H1 (cell line): ENCODE measurements at regions not wholly inside any gene's neighbourhood (a gene's known extent, or its start where the extent isn't known, plus 50 kb on each side); places are given as distances from the start of the nearest gene placed in this dataset.

Experiments
- CTCF ChIA-PET: fragments of 300-600 bp; sonication (Branson Sonifier 250); formaldehyde crosslinking; loops from one replicate; lab custom pipeline; 2021; ENCODE audit not compliant: partially characterized antibody; lab: Charles Lee
- POLR2A ChIA-PET: fragments of 300-600 bp; sonication (Branson Sonifier 250); formaldehyde crosslinking; loops from one replicate; lab custom pipeline; 2021; ENCODE audit warnings: inconsistent platforms; ENCODE audit not compliant: partially characterized antibody; lab: Charles Lee
- DNase-seq, 2 experiments: peaks; one replicate each; pipeline versions ENCODE4 v3.0.0 to v3.0.0-alpha.2; 2010 to 2022; ENCODE audit warnings: low spot score in 2 of 2, low read depth in 1 of 2, mixed read lengths in 1 of 2
- FAIRE-seq: peaks from 2 replicates; lab custom pipeline; 2011; peaks lifted over from hg19 to GRCh38; lab: Jason Lieb, UNC
- H2AFZ ChIP-seq: 2 replicates; pipeline ENCODE4 v1.8.1; 2012; ENCODE audit warnings: low read length, inconsistent platforms
- H2AK5ac ChIP-seq: 2 replicates; pipeline ENCODE4 v1.6.1; 2013; ENCODE audit warnings: low read depth, low read length
- H2BK120ac ChIP-seq: replicated peaks from 2 replicates; pipeline ENCODE3; 2013; ENCODE audit warnings: low read depth, low read length, inconsistent platforms
- H2BK12ac ChIP-seq: 2 replicates; pipeline ENCODE4 v1.6.1; 2013; ENCODE audit warnings: low read depth, low read length
- H2BK15ac ChIP-seq: 2 replicates; pipeline ENCODE4 v1.6.1; 2013; ENCODE audit warnings: low read length
- H2BK20ac ChIP-seq: 2 replicates; pipeline ENCODE4 v1.6.1; 2013; ENCODE audit warnings: low read length
- H2BK5ac ChIP-seq: 2 replicates; pipeline ENCODE4 v1.6.1; 2013; ENCODE audit warnings: low read depth, low read length
- H3K14ac ChIP-seq: 2 replicates; pipeline ENCODE4 v1.6.1; 2013; ENCODE audit warnings: inconsistent platforms; ENCODE audit not compliant: insufficient read length
- H3K18ac ChIP-seq: 2 replicates; pipeline ENCODE4 v1.6.1; 2013; ENCODE audit warnings: low read length; ENCODE audit errors: extremely low read depth
- H3K23ac ChIP-seq: 2 replicates; pipeline ENCODE4 v1.6.1; 2013; ENCODE audit warnings: inconsistent platforms; ENCODE audit not compliant: insufficient read length
- H3K23me2 ChIP-seq: 2 replicates; pipeline ENCODE4 v1.6.1; 2013; ENCODE audit warnings: low read depth, low read length
- H3K27ac ChIP-seq: 2 replicates; pipeline ENCODE4 v1.6.1; 2011; ENCODE audit warnings: low read depth, low read length, inconsistent platforms
- H3K27me3 ChIP-seq, 4 experiments: replicated peaks in 1 of 4; 1 replicate in 1 of 4; 2 replicates in 3 of 4; pipeline versions ENCODE4 v1.6.1 to v1.8.1; 2011 to 2013; ENCODE audit warnings: low read length in 3 of 4, mild to moderate bottlenecking in 3 of 4, inconsistent platforms in 2 of 4, mixed read lengths in 2 of 4, moderate library complexity in 1 of 4; ENCODE audit not compliant: control insufficient read depth in 3 of 4, insufficient read depth in 3 of 4; ENCODE audit errors: extremely low read depth in 1 of 4
- H3K36me3 ChIP-seq, 4 experiments: 2 replicates each; pipeline versions ENCODE4 v1.6.1 to v1.8.1; 2011 to 2013; ENCODE audit warnings: mild to moderate bottlenecking in 4 of 4, low read length in 3 of 4, moderate library complexity in 2 of 4, control low read depth in 1 of 4, inconsistent platforms in 1 of 4; ENCODE audit not compliant: insufficient read depth in 4 of 4, control insufficient read depth in 2 of 4
- H3K4ac ChIP-seq: replicated peaks from 2 replicates; pipeline ENCODE3; 2013; ENCODE audit warnings: low read length, low read depth, mixed read lengths, inconsistent platforms; ENCODE audit not compliant: insufficient read length
- H3K4me1 ChIP-seq, 4 experiments: replicated peaks in 1 of 4; 1 replicate in 1 of 4; 2 replicates in 3 of 4; pipeline versions ENCODE4 v1.6.1 to v1.8.1; 2011 to 2013; ENCODE audit warnings: low read length in 3 of 4, inconsistent platforms in 2 of 4, mixed read lengths in 1 of 4; ENCODE audit not compliant: insufficient read depth in 4 of 4, control insufficient read depth in 3 of 4
- H3K4me2 ChIP-seq, 2 experiments: 2 replicates each; pipeline versions ENCODE4 v1.6.1 to v1.8.1; 2011 to 2013; ENCODE audit warnings: low read depth in 2 of 2, low read length in 2 of 2, control low read depth in 1 of 2, inconsistent platforms in 1 of 2, mild to moderate bottlenecking in 1 of 2; ENCODE audit not compliant: insufficient read depth in 1 of 2
- H3K4me3 ChIP-seq, 4 experiments: fragments of 200-600, 300-600 bp in 1 of 4; sonication (generic), shearing (Covaris generic), sonication (Bioruptor Twin) in 1 of 4; 2 replicates each; pipeline versions ENCODE4 v1.5.1 to v1.8.1; 2011 to 2016; ENCODE audit warnings: low read length in 4 of 4, low read depth in 3 of 4, control low read depth in 2 of 4, inconsistent platforms in 2 of 4, mild to moderate bottlenecking in 2 of 4, mixed read lengths in 1 of 4, moderate library complexity in 1 of 4; ENCODE audit not compliant: insufficient read depth in 2 of 4; ENCODE audit errors: extremely low read depth in 1 of 4
- H3K56ac ChIP-seq: replicated peaks from 2 replicates; pipeline ENCODE3; 2013; ENCODE audit warnings: low read depth, mild to moderate bottlenecking, mixed read lengths, low read length, inconsistent platforms; ENCODE audit not compliant: insufficient read length
- H3K79me1 ChIP-seq: 2 replicates; pipeline ENCODE4 v1.6.1; 2013; ENCODE audit warnings: low read depth, low read length, control low read depth
- H3K79me2 ChIP-seq, 2 experiments: 2 replicates each; pipeline versions ENCODE4 v1.6.1 to v1.8.1; 2012 to 2013; ENCODE audit warnings: low read length in 2 of 2, mild to moderate bottlenecking in 2 of 2, inconsistent platforms in 1 of 2; ENCODE audit not compliant: insufficient read depth in 2 of 2, control insufficient read depth in 1 of 2
- H3K9ac ChIP-seq, 4 experiments: replicated peaks in 1 of 4; 1 replicate in 1 of 4; 2 replicates in 3 of 4; pipeline versions ENCODE4 v1.6.1 to v1.8.1; 2011 to 2013; ENCODE audit warnings: low read depth in 3 of 4, low read length in 3 of 4, control low read depth in 2 of 4, mild to moderate bottlenecking in 2 of 4, moderate library complexity in 2 of 4, inconsistent platforms in 1 of 4; ENCODE audit errors: extremely low read depth in 1 of 4
- H3K9me3 ChIP-seq, 2 experiments: 2 replicates each; pipeline versions ENCODE4 v1.6.1 to v1.8.1; 2012 to 2013; ENCODE audit warnings: mild to moderate bottlenecking in 2 of 2, moderate library complexity in 2 of 2, control low read depth in 1 of 2, inconsistent platforms in 1 of 2, low read depth in 1 of 2, low read length in 1 of 2, mixed read lengths in 1 of 2; ENCODE audit not compliant: insufficient read depth in 2 of 2
- H4K20me1 ChIP-seq, 2 experiments: replicated peaks in 1 of 2; 2 replicates each; pipeline versions ENCODE3 to v1.8.1; 2011 to 2013; ENCODE audit warnings: inconsistent platforms in 2 of 2, low read length in 2 of 2, mild to moderate bottlenecking in 1 of 2; ENCODE audit not compliant: insufficient read depth in 2 of 2, control insufficient read depth in 1 of 2
- H4K5ac ChIP-seq: 2 replicates; pipeline ENCODE4 v1.6.1; 2013; ENCODE audit warnings: low read length, low read depth, mixed read lengths, inconsistent platforms; ENCODE audit not compliant: insufficient read length
- H4K8ac ChIP-seq: 2 replicates; pipeline ENCODE4 v1.8.0; 2013; ENCODE audit warnings: mild to moderate bottlenecking, moderate library complexity, low read length, inconsistent platforms; ENCODE audit not compliant: insufficient read depth; ENCODE audit errors: extremely low read depth
- H4K91ac ChIP-seq: replicated peaks from 2 replicates; pipeline ENCODE3; 2013; ENCODE audit warnings: low read length, mixed read lengths, inconsistent platforms; ENCODE audit not compliant: insufficient read length
- ASH2L ChIP-seq: fragments of 200-600, 300-600 bp; sonication (generic); IDR thresholded peaks from one replicate; pipeline ENCODE4 v1.7.1; 2017; ENCODE audit warnings: low read length
- BACH1 ChIP-seq: IDR thresholded peaks from 2 replicates; pipeline ENCODE4 v1.6.1; 2012; ENCODE audit warnings: low read length, improper control_type of control experiment
- CEBPB ChIP-seq: IDR thresholded peaks from 2 replicates; pipeline ENCODE4 v1.6.1; 2012; ENCODE audit warnings: low read depth, low read length
- CHD2 ChIP-seq: IDR thresholded peaks from 2 replicates; pipeline ENCODE4 v1.6.1; 2012; ENCODE audit warnings: low read length, improper control_type of control experiment
- EGR1 ChIP-seq: IDR thresholded peaks from 2 replicates; pipeline ENCODE4 v1.6.1; 2011; ENCODE audit warnings: low read depth, low read length, borderline replicate concordance
- EZH2 ChIP-seq: fragments of 200-600 bp; sonication (generic); IDR thresholded peaks from 2 replicates; pipeline ENCODE4 v1.7.1; 2012; ENCODE audit warnings: low read depth, mild to moderate bottlenecking, moderate library complexity, low read length, inconsistent platforms; ENCODE audit not compliant: severe bottlenecking
- GABPA ChIP-seq: IDR thresholded peaks from 2 replicates; pipeline ENCODE4 v1.6.1; 2011; ENCODE audit warnings: mild to moderate bottlenecking, low read length, moderate library complexity, borderline replicate concordance; ENCODE audit not compliant: insufficient read depth
- GTF2F1 ChIP-seq: IDR thresholded peaks from 2 replicates; pipeline ENCODE4 v1.6.1; 2012; ENCODE audit warnings: low read depth, low read length, improper control_type of control experiment, borderline replicate concordance
- HDAC6 ChIP-seq: IDR thresholded peaks from one replicate; pipeline ENCODE4 v1.7.1; 2012; ENCODE audit warnings: low read depth, mild to moderate bottlenecking, inconsistent platforms, low read length, moderate library complexity
- RXRA ChIP-seq: IDR thresholded peaks from 2 replicates; pipeline ENCODE4 v1.6.1; 2011; ENCODE audit warnings: low read depth, mild to moderate bottlenecking, low read length, moderate library complexity; ENCODE audit not compliant: insufficient read depth
- SIN3A ChIP-seq, 2 experiments: IDR thresholded peaks in 1 of 2; conservative IDR thresholded peaks in 1 of 2; 2 replicates each; pipeline ENCODE4 v1.6.1; 2011 to 2012; ENCODE audit warnings: low read length in 2 of 2, improper control_type of control experiment in 1 of 2, low read depth in 1 of 2, mild to moderate bottlenecking in 1 of 2
- SIX5 ChIP-seq: IDR thresholded peaks from 2 replicates; pipeline ENCODE4 v1.6.1; 2011; ENCODE audit warnings: mild to moderate bottlenecking, low read depth, low read length
- SP2 ChIP-seq: IDR thresholded peaks from 2 replicates; pipeline ENCODE4 v1.6.1; 2012; ENCODE audit warnings: mild to moderate bottlenecking, low read length, inconsistent platforms
- SP4 ChIP-seq: IDR thresholded peaks from 2 replicates; pipeline ENCODE4 v1.6.1; 2012; ENCODE audit warnings: low read length, inconsistent platforms
- TAF1 ChIP-seq: IDR thresholded peaks from 2 replicates; pipeline ENCODE4 v1.6.1; 2011; ENCODE audit warnings: mild to moderate bottlenecking, low read depth, low read length
- TEAD4 ChIP-seq: IDR thresholded peaks from 2 replicates; pipeline ENCODE4 v1.6.1; 2012; ENCODE audit warnings: low read depth, low read length, inconsistent platforms, mixed read lengths
- ZNF274 ChIP-seq: IDR thresholded peaks from 2 replicates; pipeline ENCODE4 v1.7.0; 2012; ENCODE audit warnings: low read length, borderline replicate concordance; ENCODE audit errors: extremely low read depth
- WGBS, 2 experiments: shearing (Covaris generic) in 1 of 2; methylation state at CpG; one replicate each; pipeline versions ENCODE4 v1.1.6 to v1.1.7; 2013 to 2015; ENCODE audit warnings: low lambda C conversion rate in 2 of 2, mixed read lengths in 2 of 2, inconsistent platforms in 1 of 2, low coverage in 1 of 2, missing lambda C conversion rate in 1 of 2; ENCODE audit not compliant: insufficient replicate concordance in 2 of 2, insufficient coverage in 1 of 2, insufficient read length in 1 of 2; ENCODE audit errors: extremely low coverage in 1 of 2, missing lambda C conversion rate in 1 of 2; 5-methylcytosine and 5-hydroxymethylcytosine counted together

GRCh38 chr21:36572039-36572438 is 92.1 kb upstream of the CLDN14 start:
- no peak overlapping the region for H3K4me3 ChIP-seq
- H2BK12ac ChIP-seq: no peak overlapping the region
- H3K36me3 ChIP-seq: no peaks in the 10 kb centered on the region
- no peak overlapping the region for H2BK120ac ChIP-seq
- no peak overlapping the region for H3K18ac ChIP-seq
- WGBS, 2 experiments: 89% methylated on average over 7 of the region's 7 CpGs; no CpG with 5 or more reads in 1 of the 2 experiments
- no peaks in the 10 kb centered on the region for H4K20me1 ChIP-seq
- H3K4me1 ChIP-seq: no peaks in the 10 kb centered on the region
- no peak for FAIRE-seq
- no peak overlapping the region for H3K56ac ChIP-seq
- H2BK5ac ChIP-seq: no peak overlapping the region
- no peak overlapping the region for H3K9ac ChIP-seq
- no peak for DNase-seq
- no peak overlapping the region for H2BK15ac ChIP-seq
- H3K23ac ChIP-seq: no peak overlapping the region
- no peaks in the 10 kb centered on the region for H3K27me3 ChIP-seq
- POLR2A ChIA-PET: no interaction called here
- no peaks in the 10 kb centered on the region for H3K79me1 ChIP-seq
- no peaks in the 10 kb centered on the region for H3K79me2 ChIP-seq
- no peak overlapping the region for H4K91ac ChIP-seq
- no peak overlapping the region for H4K5ac ChIP-seq
- H3K23me2 ChIP-seq: no peaks in the 10 kb centered on the region
- no peak overlapping the region for H3K14ac ChIP-seq
- no peak overlapping the region for H3K27ac ChIP-seq
- CTCF ChIA-PET: no interaction called here
- H3K9me3 ChIP-seq: no peaks in the 10 kb centered on the region
- no peak overlapping the region for H2AK5ac ChIP-seq
- H3K4me2 ChIP-seq: no peak overlapping the region
- H3K4ac ChIP-seq: no peak overlapping the region
- no peak overlapping the region for H2BK20ac ChIP-seq
- H4K8ac ChIP-seq: no peak overlapping the region
- H2AFZ ChIP-seq: 0 out of 2 replicates have a peak overlapping the region, but pooled peaks have one; percentile 10
- no peak for TF ChIP-seq GTF2F1
- no peak for TF ChIP-seq CEBPB
- TF ChIP-seq ASH2L: no peak
- TF ChIP-seq ZNF274: no peak
- no peak for TF ChIP-seq HDAC6
- TF ChIP-seq SP4: no peak
- no peak for TF ChIP-seq GABPA
- TF ChIP-seq CHD2: no peak
- TF ChIP-seq RXRA: no peak
- TF ChIP-seq EZH2: no peak
- no peak for TF ChIP-seq TEAD4
- TF ChIP-seq SIN3A (conservative IDR thresholded peaks at IDR 0.05 in 1 of 2, IDR thresholded peaks at IDR 0.05 in 1 of 2; ENCODE audit: low read depth in 1 of 2, low read length in 2 of 2): no peak
- no peak for TF ChIP-seq SIX5
- TF ChIP-seq TAF1: no peak
- TF ChIP-seq SP2: no peak
- no peak for TF ChIP-seq EGR1
- no peak for TF ChIP-seq BACH1
